ENCODE measurements at regions not wholly inside any gene's neighbourhood (a gene's known extent, or its start where the extent isn't known, plus 50 kb on each side); places are given as distances from the start of the nearest gene placed in this dataset.

- TF ChIP-seq GABPA (IDR thresholded peaks at IDR 0.05; ENCODE audit: low read depth) (no peak), CTCF (IDR thresholded peaks at IDR 0.05; ENCODE audit: insufficient read depth, low read length) (no peak), POLR2AphosphoS5 (IDR thresholded peaks at IDR 0.05; ENCODE audit: low read depth) (no peak)
- TF ChIP-seq, protein P1, sequence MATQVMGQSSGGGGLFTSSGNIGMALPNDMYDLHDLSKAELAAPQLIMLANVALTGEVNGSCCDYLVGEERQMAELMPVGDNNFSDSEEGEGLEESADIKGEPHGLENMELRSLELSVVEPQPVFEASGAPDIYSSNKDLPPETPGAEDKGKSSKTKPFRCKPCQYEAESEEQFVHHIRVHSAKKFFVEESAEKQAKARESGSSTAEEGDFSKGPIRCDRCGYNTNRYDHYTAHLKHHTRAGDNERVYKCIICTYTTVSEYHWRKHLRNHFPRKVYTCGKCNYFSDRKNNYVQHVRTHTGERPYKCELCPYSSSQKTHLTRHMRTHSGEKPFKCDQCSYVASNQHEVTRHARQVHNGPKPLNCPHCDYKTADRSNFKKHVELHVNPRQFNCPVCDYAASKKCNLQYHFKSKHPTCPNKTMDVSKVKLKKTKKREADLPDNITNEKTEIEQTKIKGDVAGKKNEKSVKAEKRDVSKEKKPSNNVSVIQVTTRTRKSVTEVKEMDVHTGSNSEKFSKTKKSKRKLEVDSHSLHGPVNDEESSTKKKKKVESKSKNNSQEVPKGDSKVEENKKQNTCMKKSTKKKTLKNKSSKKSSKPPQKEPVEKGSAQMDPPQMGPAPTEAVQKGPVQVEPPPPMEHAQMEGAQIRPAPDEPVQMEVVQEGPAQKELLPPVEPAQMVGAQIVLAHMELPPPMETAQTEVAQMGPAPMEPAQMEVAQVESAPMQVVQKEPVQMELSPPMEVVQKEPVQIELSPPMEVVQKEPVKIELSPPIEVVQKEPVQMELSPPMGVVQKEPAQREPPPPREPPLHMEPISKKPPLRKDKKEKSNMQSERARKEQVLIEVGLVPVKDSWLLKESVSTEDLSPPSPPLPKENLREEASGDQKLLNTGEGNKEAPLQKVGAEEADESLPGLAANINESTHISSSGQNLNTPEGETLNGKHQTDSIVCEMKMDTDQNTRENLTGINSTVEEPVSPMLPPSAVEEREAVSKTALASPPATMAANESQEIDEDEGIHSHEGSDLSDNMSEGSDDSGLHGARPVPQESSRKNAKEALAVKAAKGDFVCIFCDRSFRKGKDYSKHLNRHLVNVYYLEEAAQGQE (IDR thresholded peaks at IDR 0.05; ENCODE audit: insufficient replicate concordance, low read depth) = no peak
- DNase-seq (ENCODE audit: low read depth in 1 of 2, low spot score in 1 of 2) = no peak
- no peak overlapping the region for H3K27ac ChIP-seq (replicated peaks)
- H3K4me3 ChIP-seq (replicated peaks; ENCODE audit: insufficient read depth, low read length) = no peak overlapping the region
- H3K27me3 ChIP-seq (ENCODE audit: insufficient read depth, poor library complexity, severe bottlenecking) = no peaks in the 10 kb centered on the region
Observed at GRCh38 chr2:67145851-67146250, 251.3 kb upstream of the ETAA1 start.

GRCh38 chr2:67156796-67157195, 240.3 kb upstream of the ETAA1 start:
- TF ChIP-seq SPI1 (IDR thresholded peaks at IDR 0.05; ENCODE audit: borderline replicate concordance, low read depth) = no peak
- no peak for TF ChIP-seq CTCF (IDR thresholded peaks at IDR 0.05; ENCODE audit: insufficient read depth, low read length)
- TF ChIP-seq, protein P1 (IDR thresholded peaks at IDR 0.05; ENCODE audit: insufficient replicate concordance, low read depth) = no peak
- TF ChIP-seq GABPA (IDR thresholded peaks at IDR 0.05; ENCODE audit: low read depth) = no peak
- TF ChIP-seq POLR2AphosphoS5 (IDR thresholded peaks at IDR 0.05; ENCODE audit: low read depth) = no peak
- H3K27me3 ChIP-seq (ENCODE audit: insufficient read depth, poor library complexity, severe bottlenecking) = no peaks in the 10 kb centered on the region

GRCh38 chr2:67158718-67159117, 238.4 kb upstream of the ETAA1 start:
- no peak for TF ChIP-seq POLR2AphosphoS5 (IDR thresholded peaks at IDR 0.05; ENCODE audit: low read depth)
- no peak for TF ChIP-seq GABPA (IDR thresholded peaks at IDR 0.05; ENCODE audit: low read depth)
- TF ChIP-seq, protein P1 (IDR thresholded peaks at IDR 0.05; ENCODE audit: insufficient replicate concordance, low read depth) = no peak
- TF ChIP-seq CTCF (IDR thresholded peaks at IDR 0.05; ENCODE audit: insufficient read depth, low read length) = no peak
- DNase-seq (ENCODE audit: low read depth in 1 of 2, low spot score in 1 of 2) = no peak
- Histone ChIP-seq H3K4me3 (replicated peaks; ENCODE audit: insufficient read depth, low read length) (no peak overlapping the region), H3K27ac (replicated peaks) (no peak overlapping the region), H3K27me3 (ENCODE audit: insufficient read depth, poor library complexity, severe bottlenecking) (no peaks in the 10 kb centered on the region)

More at GRCh38 chr2:67156796-67157195, 240.3 kb upstream of the ETAA1 start:
- H3K27ac ChIP-seq (replicated peaks) = no peak overlapping the region
- no peak overlapping the region for H3K4me3 ChIP-seq (replicated peaks; ENCODE audit: insufficient read depth, low read length)
- no peak for DNase-seq (ENCODE audit: low read depth in 1 of 2, low spot score in 1 of 2)
